SK-N-MC (cell line): ENCODE measurements at regions not wholly inside any gene's neighbourhood (a gene's known extent, or its start where the extent isn't known, plus 50 kb on each side); places are given as distances from the start of the nearest gene placed in this dataset.

Source experiments
- EZH2 ChIP-seq: fragments of 200-600 bp; sonication (generic); IDR thresholded peaks from one replicate; pipeline ENCODE4 v1.6.1; 2017; ENCODE audit warnings: antibody characterized with exemption
- FOXP2 ChIP-seq: optimal IDR thresholded peaks from 2 replicates; pipeline ENCODE3; 2011; ENCODE audit warnings: mild to moderate bottlenecking, moderate library complexity; ENCODE audit not compliant: insufficient read depth; ENCODE audit errors: extremely low read length, control extremely low read depth
- POLR2AphosphoS5 ChIP-seq: IDR thresholded peaks from 2 replicates; pipeline ENCODE4 v1.6.1; 2012; ENCODE audit warnings: mild to moderate bottlenecking, low read depth, low read length, borderline replicate concordance

GRCh38 chr20:48207505-48207904 lies 422.2 kb upstream of the SULF2 start:
- no peak for TF ChIP-seq POLR2AphosphoS5
- no peak for TF ChIP-seq EZH2
- TF ChIP-seq FOXP2, result no peak
